ENCODE measurements at regions not wholly inside any gene's neighbourhood (a gene's known extent, or its start where the extent isn't known, plus 50 kb on each side); places are given as distances from the start of the nearest gene placed in this dataset.

DNA sequence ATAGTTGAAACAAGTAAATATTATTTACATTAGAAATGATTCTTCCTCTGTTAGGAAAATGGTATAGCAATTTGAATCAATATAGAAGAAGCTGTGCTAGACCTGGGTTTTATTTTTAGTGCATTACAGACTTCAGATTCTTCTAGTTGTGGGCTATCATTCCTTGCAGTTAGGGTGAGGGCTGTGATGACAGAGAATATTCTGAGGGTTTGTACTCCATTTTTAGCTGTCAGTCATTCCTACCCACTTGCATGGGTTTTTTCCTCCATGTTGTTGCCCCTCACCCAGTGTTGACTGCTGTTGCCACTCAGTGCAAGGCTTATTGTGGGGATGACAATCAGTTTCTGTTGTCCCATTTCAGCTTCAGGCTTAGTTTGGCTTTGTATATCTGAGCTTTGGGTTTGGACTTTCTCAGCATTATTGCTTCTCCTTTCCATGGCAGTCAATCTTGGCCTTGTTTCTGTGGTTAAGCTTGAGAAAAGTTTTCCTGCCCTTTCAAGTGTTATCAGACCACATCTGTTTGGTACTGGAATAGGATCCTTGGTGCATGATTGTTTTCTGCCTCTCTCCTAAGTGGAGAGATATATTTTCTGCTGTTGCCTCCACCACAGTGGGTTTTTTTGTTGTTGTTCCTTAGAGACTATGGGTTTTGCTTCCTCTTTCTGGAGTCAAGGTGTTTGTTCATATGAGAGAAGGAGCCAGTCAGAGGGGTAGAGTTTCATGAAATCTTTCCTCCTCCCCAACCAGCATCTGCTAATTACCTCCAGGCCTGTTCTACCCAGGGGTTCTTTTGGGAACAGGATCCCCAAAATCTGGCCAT is 312.7 kb upstream of the CWC22 start:
- TF ChIP-seq, protein P1, sequence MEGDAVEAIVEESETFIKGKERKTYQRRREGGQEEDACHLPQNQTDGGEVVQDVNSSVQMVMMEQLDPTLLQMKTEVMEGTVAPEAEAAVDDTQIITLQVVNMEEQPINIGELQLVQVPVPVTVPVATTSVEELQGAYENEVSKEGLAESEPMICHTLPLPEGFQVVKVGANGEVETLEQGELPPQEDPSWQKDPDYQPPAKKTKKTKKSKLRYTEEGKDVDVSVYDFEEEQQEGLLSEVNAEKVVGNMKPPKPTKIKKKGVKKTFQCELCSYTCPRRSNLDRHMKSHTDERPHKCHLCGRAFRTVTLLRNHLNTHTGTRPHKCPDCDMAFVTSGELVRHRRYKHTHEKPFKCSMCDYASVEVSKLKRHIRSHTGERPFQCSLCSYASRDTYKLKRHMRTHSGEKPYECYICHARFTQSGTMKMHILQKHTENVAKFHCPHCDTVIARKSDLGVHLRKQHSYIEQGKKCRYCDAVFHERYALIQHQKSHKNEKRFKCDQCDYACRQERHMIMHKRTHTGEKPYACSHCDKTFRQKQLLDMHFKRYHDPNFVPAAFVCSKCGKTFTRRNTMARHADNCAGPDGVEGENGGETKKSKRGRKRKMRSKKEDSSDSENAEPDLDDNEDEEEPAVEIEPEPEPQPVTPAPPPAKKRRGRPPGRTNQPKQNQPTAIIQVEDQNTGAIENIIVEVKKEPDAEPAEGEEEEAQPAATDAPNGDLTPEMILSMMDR (IDR thresholded peaks at IDR 0.05; ENCODE audit: low read length) = no peak
- no peak for TF ChIP-seq EZH2phosphoT487 (IDR thresholded peaks at IDR 0.05; ENCODE audit: low read length)
